ENCODE measurements at regions not wholly inside any gene's neighbourhood (a gene's known extent, or its start where the extent isn't known, plus 50 kb on each side); places are given as distances from the start of the nearest gene placed in this dataset.

DNA sequence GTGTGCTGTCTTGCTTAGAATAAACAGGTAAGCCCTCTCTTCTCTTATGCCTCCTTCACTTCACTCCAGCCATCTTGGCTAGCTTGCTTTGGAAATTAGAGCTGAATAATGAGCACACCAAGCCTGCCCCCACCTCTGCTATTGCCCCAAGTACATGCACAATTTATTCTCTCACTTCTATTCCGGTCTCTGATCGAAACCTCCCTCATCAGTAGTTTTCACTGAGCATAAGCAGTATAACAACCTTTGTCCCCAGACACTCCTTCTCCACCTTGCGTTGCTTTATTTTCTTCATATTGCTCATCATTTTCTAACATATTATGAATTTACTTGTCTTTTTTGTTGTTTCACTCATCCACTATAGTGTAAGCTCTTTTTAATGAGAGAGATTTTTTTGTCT is 253.4 kb downstream of the GXYLT1 start:
- DNase-seq (ENCODE audit: low read depth), result no peak

DNA sequence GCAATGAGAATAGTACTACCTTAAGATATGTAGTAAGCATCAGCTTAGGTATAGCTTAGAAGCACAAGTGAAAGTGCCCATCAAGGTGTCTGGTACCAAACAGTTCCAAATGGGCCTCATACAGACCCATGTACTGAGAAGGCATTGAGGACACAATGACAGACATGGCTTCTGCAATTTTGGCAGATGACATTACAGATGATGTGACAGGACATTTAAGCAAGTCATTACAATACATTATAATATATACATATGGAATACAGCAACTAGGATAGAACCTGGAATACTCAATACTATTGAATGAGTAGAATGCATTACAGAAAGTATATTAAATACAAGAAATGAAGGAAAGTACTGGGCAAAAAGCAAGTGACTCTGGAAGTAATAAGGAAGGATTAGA is 256.4 kb downstream of the GXYLT1 start:
- no peak for DNase-seq (ENCODE audit: low read depth)

DNA sequence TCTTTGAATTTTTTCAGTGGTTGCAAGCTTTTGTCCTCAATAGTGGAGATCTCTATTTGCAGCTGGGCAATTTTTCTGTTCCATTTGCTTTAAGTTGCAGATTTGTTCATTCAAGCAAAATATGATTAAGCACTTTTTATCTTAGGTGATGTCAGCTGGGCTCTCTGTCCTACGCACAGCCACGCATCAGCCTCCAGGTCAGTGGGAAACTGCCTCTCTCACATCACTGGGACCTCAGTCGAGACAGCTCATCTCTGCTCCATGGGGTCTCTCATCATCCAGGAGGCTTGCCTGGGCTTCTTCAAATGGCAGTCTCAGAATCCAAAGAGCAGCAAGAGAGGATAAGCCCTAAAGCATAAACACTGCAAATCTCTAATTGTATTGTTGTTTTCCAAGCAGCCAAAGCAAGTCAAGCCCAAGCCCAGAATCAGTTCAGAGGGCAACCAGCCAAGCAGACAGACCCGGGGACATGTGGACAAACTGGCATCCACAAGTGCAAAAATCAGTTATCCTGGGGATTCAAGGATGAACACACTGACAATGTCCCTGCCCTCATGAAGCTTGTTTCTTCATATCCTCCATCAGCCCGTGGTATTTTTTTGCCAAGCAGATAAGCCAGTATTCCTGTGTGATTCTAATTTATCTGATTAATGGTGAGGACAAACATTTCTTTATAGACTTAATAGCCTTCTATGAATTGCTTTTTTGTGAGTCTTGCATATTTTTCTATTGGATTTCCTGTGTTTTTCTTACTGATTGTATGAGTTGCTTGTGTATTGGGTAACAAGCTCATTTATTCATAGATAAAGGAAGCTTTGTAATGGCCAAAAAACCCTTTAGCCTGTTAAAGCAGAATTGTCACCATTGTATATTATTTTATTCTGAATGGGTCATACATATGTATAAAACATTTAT is 262.5 kb downstream of the GXYLT1 start:
- DNase-seq (ENCODE audit: low read depth), result no peak

DNA sequence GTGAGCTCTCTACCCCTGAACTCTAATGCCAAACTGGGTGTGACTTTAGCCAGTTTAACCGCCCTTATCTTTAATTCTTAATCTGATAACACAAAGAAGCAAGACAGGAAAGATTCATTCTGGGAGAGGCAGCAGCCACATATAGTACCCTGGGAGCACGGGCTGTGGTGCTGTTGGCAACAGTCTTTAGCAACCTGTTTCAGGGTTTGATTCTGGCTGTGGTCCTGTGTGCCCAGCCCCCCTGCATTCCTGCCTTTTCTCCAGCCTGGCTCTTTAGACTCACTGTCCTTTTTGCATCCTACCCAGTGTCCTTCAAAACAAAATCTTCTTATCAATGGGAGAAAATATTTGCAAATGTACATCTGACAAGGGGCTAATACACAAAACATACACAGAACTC is 275.2 kb downstream of the GXYLT1 start:
- DNase-seq (ENCODE audit: low read depth), result no peak

DNA sequence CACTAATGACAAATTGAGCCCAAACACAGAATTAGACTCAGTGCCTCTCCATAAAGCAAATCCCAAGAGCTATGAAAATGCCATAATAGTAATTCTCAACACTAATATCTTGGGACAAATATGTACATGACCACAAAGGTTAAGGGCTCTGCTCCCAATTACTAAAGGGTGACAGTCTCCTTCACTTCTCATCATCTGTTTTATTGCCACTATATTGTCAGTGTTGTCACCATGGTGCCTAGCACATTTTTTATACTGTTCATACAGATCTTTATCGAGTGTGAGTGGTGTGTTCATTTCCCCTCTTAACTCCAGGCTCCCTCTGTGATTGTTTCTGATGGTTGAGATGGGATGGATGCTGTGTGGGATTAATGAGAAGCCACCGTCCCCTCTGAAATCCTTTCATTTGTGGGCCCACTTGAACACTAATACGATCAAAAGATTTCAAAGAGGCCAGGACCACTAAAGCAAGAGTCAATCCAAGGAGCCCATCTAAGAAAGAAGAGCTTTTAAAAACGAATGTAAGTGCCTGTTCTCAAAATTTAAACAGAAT is 277.7 kb downstream of the GXYLT1 start:
- no peak for DNase-seq (ENCODE audit: low read depth)

DNA sequence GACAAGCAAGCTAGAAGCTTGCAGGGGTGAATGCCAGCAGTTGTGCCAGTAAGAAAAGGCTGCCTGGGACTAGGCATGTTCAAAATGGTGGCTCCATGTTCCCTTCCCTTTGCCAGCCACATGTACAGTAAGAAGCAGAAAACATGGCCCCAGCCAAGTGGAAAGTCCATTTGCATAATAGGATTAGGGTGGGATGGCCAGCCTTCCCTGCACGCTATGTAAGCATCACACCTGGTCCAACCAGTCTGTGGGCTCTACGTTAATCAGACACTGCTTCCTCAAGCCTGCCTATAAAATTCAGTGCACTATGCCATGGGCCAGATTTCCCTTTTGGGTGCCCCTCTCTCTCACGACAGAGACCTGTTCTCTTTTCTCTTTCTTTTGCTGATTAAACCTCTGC is 288.4 kb downstream of the GXYLT1 start:
- DNase-seq (ENCODE audit: low read depth), result no peak

DNA sequence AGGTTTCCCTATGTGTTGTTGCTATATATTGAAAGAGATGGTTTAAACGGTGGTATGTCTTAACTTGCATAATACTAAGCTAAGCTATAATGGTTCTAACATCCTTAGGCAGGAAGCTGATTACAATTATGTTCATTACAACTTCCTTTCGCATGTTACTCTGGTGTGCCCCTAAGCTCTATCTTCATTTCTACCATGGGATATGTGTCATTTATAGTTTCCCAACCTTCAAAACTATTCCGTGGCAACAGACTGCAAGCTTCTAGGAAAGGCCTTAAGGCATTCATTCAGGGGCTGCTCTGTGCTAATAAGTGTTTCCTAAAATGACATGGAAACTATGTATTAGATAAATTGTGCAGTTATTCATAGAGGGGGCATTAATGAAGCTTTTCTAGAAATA is 294.6 kb downstream of the GXYLT1 start:
- DNase-seq (ENCODE audit: low read depth), result no peak

DNA sequence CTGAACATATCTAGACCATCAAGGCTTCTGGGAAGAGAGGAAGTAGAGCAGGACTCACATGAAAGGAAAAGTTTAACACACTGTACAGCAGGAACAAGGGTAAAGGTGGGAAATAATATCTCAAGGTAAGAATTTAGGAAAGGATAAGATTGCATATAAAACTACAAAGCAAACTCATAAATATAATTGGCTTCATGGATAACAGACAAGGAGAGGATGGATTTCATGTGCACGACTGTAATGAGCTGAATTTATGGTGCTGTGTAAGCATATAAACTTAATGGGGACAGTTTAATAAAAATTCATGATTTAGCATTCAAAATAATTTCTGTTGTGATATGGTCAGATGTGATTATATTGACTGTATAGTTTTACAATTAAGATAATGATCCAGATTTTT is 298.0 kb downstream of the GXYLT1 start:
- no peak for DNase-seq (ENCODE audit: low read depth)

DNA sequence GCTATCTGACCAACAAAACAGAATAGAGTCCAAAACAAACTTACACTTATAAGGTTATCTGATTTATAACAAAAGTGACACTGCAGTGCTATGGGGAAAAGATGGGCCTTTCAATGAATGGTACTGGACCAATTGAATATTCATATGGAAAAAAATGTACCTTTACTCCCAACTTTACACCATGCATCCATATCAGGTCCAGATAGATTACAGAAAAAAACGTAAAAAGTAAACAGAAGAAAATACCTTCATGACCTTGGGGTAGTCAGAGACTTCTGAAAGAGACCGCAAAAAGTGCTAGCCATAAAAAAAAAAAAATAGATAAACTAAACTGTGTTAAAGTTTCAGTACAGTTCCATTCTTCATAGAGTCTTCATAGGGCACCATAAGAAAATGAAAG is 308.3 kb downstream of the GXYLT1 start:
- DNase-seq (ENCODE audit: low read depth), result no peak

DNA sequence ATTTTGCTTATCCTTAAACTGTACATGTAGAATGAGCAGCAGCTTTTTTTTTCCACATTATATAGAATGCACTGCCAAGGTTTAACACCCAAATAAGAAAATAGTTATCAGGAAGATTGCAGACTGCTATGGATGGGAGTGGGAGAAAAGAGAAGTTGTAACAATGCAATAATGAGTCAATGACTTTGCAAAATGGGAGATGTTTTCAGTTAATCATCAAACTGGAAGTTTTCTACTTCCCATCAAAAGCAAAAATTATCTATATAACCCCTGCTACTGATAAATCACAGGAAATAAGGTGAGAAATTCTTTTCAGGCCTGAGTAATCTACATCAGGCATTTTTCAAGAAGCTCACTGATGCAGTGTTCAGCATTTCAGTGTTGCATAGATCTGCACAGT is 309.1 kb downstream of the GXYLT1 start:
- DNase-seq (ENCODE audit: low read depth), result no peak

DNA sequence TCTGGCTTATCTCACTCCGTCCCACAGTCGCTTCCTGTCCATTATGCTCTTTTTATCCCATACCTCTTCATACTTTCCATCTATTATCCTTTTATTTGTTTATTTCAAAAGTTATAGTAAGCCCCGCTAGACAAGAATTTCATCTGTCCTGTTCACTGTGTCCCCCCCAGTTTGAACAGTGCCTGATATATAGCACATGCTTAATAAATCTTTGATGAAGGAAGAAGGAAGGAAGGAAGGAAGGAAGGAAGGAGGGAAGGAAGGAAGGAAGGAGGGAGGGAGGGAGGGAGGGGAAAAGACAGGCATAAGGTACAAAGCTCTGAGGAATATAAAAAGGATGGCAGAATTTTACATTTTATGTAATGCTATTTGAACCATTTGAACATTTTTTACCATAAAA is 324.7 kb downstream of the GXYLT1 start:
- no peak for DNase-seq (ENCODE audit: low read depth)

DNA sequence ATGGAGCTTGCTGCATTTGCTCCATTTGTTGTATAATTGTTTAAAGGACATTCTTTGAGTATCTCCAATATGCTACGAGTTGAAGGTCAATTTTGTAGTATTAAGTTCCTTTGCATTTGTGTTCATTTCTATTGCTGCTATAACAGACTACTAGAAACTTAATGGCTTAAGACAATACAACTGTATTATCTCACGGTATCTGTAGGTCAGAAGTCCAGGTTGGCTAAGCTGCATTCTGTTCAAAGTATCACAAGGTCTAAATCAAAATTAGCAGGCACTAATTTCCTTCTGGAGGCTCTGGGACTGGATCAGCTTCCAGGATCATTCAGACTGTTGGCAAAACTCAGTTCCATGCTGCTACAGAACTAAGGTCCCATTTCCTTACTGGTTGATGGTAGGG is 340.6 kb downstream of the GXYLT1 start:
- no peak for DNase-seq (ENCODE audit: low read depth)

DNA sequence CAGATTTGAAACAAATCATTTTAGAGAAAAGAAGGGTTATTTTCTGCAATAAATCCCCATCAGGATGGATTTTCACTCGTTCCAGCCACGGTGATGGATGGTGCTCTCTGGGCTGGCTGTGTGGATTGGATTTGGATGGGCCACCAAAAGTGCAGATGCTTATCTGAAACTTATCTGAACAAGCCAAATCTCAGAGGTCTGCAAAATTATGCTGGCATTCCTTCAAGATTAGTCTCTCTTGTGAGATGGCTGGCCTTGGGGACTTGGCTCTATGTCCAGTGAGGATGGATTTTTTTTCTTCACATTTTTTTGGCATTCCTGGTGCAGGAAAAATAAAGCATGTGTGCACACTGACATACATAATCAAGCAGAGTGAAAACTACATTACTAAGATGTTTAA is 341.9 kb downstream of the GXYLT1 start:
- no peak for DNase-seq (ENCODE audit: low read depth)

DNA sequence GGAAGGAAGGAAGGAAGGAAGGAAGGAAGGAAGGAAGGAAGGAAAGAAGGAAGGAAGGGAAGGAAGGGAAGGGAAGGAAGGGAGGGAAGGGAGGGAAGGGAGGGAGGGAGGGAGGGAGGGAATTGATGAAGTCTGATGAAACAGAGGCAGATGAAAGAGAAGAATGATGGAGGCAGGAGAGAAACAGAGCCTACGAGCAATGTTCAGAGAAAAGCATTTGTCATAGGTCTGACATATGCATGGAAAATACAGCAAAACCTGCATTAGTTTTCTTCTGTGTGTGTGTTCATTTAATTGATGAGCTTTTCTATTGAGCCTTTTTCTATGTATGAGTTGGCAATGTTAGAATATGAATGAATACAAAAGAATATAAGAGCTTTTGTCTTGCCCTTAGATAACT is 343.4 kb downstream of the GXYLT1 start:
- DNase-seq (ENCODE audit: low read depth), result no peak

DNA sequence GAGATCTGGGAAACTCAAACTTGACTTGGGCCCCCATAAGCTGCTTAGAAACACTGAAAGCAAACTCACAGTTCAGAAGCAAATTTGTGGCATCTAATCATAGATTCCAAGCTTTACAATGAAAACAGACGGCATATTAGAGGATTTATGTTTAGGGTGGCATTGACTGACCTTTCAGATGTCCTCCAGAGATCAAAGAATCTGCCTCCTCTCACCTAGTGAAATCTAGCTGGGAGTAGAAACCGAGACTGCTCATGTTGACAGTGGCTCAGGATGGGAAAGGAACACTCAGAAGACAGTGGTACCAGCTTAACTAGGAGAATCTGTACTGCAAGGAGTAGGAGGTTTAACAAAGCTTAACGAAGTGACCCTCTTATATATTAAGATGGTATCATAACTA is 345.0 kb downstream of the GXYLT1 start:
- no peak for DNase-seq (ENCODE audit: low read depth)

DNA sequence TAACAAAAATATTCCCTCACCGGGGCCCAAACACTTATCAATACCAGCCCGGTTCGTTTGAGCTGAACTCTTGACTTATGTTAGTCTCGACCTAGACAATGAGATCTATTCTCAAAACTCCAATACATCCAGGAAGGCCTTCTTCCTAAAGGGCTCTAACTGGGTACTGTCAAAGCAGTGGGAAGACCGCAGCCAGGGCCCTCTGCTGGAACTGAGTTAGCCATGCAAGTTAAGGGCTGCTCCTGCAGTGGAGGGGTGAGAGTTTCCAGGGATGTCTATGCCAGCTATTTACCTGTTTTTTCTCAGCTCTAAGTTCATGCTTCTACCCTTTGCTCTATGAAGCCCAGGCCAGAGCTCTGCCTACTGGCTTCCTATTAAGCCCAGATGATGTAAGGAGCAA is 348.8 kb downstream of the GXYLT1 start:
- no peak for DNase-seq (ENCODE audit: low read depth)

DNA sequence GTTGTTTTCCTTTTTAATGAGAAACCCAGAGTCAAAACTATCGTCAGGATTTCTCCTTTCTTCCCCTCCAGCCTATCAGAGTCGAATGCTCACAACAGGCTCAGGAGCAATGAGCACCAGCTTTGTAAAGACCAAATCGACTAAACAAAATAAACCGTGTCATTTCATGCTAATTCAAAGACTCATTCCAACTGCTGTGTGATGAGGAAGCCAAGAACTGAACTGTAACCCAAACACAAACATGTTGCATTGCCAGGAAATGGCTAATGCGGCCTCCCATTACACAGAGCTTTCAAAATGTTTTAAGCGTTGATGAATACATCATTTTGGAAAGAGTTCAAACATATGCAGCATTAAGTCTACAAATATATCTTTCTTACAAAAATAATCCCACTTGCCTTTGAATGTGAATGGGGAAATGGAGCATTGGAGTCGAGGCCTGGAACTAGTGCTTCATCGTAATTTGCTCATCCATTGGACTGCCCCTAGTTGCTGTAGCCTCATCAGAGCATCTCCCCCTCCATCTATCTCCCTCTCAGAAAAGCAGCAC is 349.5 kb downstream of the GXYLT1 start:
- DNase-seq (ENCODE audit: low read depth), result no peak

DNA sequence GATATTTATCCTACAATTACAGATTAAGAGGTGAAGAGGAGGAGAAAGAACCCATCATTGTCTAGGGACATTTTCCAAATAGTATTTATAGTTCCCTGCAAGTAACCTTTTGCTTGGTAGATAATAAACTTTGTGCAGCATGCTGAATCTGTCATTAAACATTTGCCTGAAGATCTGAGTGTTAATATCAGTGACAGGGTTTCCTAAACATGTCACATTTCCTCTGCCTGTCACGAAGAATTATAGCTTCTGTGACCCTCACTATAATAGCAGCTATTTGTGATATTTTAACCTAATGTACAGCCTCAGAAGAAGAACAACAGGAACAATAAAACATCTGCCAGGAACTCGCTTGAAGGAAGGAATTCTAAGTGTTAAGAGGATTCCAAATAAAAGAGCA is 350.3 kb downstream of the GXYLT1 start:
- DNase-seq (ENCODE audit: low read depth), result no peak

DNA sequence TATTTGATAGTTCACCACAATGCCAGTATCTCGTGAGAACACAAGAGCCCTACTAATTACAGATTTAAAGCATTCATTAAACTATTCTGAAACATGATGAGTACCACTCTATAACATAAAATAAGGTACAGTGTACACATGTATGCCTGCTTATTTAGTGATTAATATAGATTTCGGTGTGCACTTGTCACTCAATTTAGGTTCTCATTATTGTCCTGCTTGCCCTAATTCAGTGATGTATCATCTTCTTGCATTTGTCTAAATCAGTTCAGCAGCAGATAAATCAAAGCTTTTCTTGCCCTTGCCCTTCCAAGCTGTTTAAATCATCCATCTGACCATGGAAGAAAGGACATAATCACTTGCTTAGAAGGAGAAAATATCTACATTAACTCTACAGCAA is 359.7 kb downstream of the GXYLT1 start:
- no peak for DNase-seq (ENCODE audit: low read depth)

DNA sequence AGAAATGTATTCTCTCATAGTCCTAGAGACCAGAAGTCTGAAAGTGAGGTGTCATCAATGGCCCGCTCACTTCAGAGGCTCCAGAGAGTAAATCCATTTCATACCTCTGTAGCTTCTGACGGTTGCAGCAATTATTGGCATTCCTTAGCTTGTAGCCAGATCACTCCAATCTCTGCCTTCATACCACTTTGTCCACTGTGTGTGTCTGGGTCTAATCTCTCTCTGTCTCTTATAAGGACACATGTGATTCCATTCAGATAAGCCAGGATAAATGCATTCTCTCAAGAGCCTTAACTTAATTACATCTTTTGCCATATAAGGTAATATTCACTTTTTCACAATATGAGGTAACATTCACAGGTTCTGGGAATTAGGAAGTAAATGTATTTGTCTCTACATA is 365.7 kb downstream of the GXYLT1 start:
- no peak for DNase-seq (ENCODE audit: low read depth)

DNA sequence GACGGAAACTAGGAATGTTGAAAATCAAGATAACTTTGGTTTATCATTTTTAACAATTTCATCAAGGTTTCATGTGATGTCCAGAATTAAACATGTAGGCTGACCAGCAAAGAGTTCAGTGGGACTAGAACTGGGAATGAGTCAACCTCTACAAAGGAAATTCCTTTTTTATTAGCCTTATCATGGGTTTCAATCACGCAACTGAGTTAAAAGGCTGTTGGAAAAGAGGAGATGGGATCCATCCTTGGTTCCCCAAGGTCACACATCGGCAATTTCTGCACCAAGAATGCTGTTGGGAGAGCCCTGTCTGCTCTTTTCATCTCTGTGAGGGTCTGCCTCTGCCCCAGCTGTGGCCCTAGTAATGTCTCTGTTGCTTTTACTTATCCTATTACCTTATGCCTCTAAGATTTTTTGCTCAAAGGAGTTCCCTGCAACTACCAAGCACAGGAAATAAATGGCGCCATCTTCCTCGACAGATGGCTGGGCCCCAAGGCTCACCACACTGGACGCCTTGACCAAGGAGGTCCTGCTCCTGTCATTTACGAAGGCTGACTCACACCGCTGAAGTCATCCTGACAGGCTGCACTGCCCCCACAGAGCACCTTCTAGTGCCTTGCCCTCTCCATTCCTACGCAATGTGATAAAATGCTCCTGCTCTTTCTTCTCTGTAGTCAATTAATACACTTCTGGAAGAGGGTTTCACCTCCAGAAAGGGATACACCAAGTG is 367.4 kb downstream of the GXYLT1 start:
- no peak for DNase-seq (ENCODE audit: low read depth)

DNA sequence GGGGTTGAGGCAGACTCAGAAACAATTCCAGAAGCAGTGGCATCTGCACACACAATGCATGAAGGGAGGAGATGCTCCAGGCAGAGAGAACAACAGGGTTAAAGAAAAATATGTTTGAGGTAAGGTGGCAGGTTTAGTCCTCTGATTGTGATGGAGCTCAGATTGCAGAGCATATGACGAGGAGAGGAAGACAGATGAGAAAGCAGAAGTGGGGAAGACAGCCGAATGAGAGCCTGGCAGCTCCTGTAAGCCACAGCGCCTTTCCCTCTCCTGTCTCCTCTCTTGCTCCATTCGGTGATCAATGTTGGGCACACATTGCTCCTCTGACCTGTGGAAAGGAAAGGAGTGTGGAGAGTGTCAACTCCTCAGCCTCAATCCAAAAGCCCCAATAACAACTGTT is 372.2 kb downstream of the GXYLT1 start:
- no peak for DNase-seq (ENCODE audit: low read depth)

DNA sequence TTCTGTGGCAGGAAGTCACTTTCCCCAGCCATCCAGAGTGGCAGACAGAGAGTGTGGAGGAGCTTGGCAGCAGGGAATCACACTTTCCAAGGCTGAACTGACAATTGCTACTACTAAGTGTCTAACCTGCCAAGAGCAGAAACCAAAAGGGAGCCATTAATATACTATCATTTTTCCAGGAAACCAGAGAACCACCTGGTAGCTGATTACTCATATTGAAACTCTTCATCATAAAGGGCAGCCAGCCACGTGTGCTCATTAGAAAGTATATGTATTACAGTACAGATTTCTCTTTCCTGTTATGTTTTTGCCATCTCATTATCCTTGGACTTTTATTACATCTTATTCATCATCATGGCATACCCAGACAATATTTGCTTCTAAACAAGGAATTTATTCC is 374.9 kb downstream of the GXYLT1 start:
- DNase-seq (ENCODE audit: low read depth), result no peak
